GM12891 (cell line): ENCODE measurements at regions not wholly inside any gene's neighbourhood (a gene's known extent, or its start where the extent isn't known, plus 50 kb on each side); places are given as distances from the start of the nearest gene placed in this dataset.

Source experiments
- POLR2A ChIP-seq: IDR thresholded peaks from 2 replicates; pipeline ENCODE4 v1.6.1; 2011; ENCODE audit warnings: low read depth, low read length, control low read depth
- POLR2AphosphoS5 ChIP-seq: IDR thresholded peaks from 2 replicates; pipeline ENCODE4 v1.6.1; 2011; ENCODE audit warnings: low read depth, low read length, control low read depth
- POU2F2 ChIP-seq: IDR thresholded peaks from 2 replicates; pipeline ENCODE4 v1.6.1; 2011; ENCODE audit warnings: low read depth, mild to moderate bottlenecking, control low read depth, low read length, moderate library complexity
- SPI1 ChIP-seq: IDR thresholded peaks from 2 replicates; pipeline ENCODE4 v1.6.1; 2011; ENCODE audit warnings: low read depth, low read length, control low read depth
- TAF1 ChIP-seq: IDR thresholded peaks from 2 replicates; pipeline ENCODE4 v1.6.1; 2011; ENCODE audit warnings: low read depth, low read length, control low read depth

- no peak for TF ChIP-seq POLR2AphosphoS5
- no peak for TF ChIP-seq SPI1
- no peak for TF ChIP-seq TAF1
- TF ChIP-seq POLR2A: no peak
- TF ChIP-seq POU2F2: no peak
These were observed 1498.8 kb downstream of the MAT2B start for GRCh38 chr5:165004175-165004574.
